ENCODE measurements at regions not wholly inside any gene's neighbourhood (a gene's known extent, or its start where the extent isn't known, plus 50 kb on each side); places are given as distances from the start of the nearest gene placed in this dataset.

- no peak overlapping the region for H3K4me3 ChIP-seq (ENCODE audit: low read length in 2 of 2)
- no peak overlapping the region for H3K4me3 Mint-ChIP-seq
- H3K9me3 ChIP-seq (ENCODE audit: control insufficient read depth in 1 of 2, low read length in 2 of 2) = no peaks in the 10 kb centered on the region
- no peak overlapping the region for H3K27ac ChIP-seq (ENCODE audit: low read depth, low read length)
- DNase-seq = peak; percentile 21 to 50 (median 41)
- H3K27me3 Mint-ChIP-seq = peaks cover 2 to 3% of the 10 kb centered on the region in 2 donors
- no peaks in the 10 kb centered on the region for H3K36me3 ChIP-seq (ENCODE audit: insufficient read depth, low read length)
- H3K27me3 ChIP-seq (ENCODE audit: insufficient read depth, low read length) = no peaks in the 10 kb centered on the region
- no peaks in the 10 kb centered on the region for H3K9me3 Mint-ChIP-seq
- ChIA-PET CTCF (ENCODE audit: partially characterized antibody) (interaction anchor here (0.8 to 1.4 kb wide), 6 partner anchors 9 to 1807 kb away, joined by 3 to 7 read pairs (median 4); no protein-coding TSS in a partner anchor), POLR2A (ENCODE audit: partially characterized antibody) (no interaction called here)
- intact Hi-C loops (cut with micrococcal nuclease) = loop anchor here (1.0 to 5.0 kb wide), 2 partner anchors 782 to 1805 kb away; no protein-coding TSS in a partner anchor
- no peaks in the 10 kb centered on the region for H3K36me3 Mint-ChIP-seq
- H3K4me1 Mint-ChIP-seq = no peaks in the 10 kb centered on the region
- H3K4me1 ChIP-seq (ENCODE audit: insufficient read depth, low read length) = no peaks in the 10 kb centered on the region
- H3K27ac Mint-ChIP-seq = no peak overlapping the region
Measured at GRCh38 chr3:109532257-109533216, 195.2 kb upstream of the DPPA4 start.

- Histone ChIP-seq H3K27ac (ENCODE audit: low read depth, low read length) (no peak overlapping the region), H3K4me3 (ENCODE audit: low read length in 2 of 2) (no peak overlapping the region), H3K36me3 (ENCODE audit: insufficient read depth, low read length) (no peaks in the 10 kb centered on the region), H3K27me3 (ENCODE audit: insufficient read depth, low read length) (no peaks in the 10 kb centered on the region), H3K9me3 (ENCODE audit: control insufficient read depth in 1 of 2, low read length in 2 of 2) (no peaks in the 10 kb centered on the region), H3K4me1 (ENCODE audit: insufficient read depth, low read length) (no peaks in the 10 kb centered on the region)
- no peak overlapping the region for H3K27ac Mint-ChIP-seq
- H3K27me3 Mint-ChIP-seq = no peaks in the 10 kb centered on the region
- no peaks in the 10 kb centered on the region for H3K36me3 Mint-ChIP-seq
- ChIA-PET POLR2A (ENCODE audit: partially characterized antibody) (no interaction called here), CTCF (ENCODE audit: partially characterized antibody) (no interaction called here)
- H3K4me1 Mint-ChIP-seq = peaks cover 0 to 4% (median 2%) of the 10 kb centered on the region in 4 donors
- peaks cover 0 to 8% (median 0%) of the 10 kb centered on the region in 8 donors for H3K9me3 Mint-ChIP-seq
- no peak overlapping the region for H3K4me3 Mint-ChIP-seq
- DNase-seq = no peak
- intact Hi-C loops (cut with micrococcal nuclease) = no loop called here
Measured at GRCh38 chr3:109545746-109546145, 208.4 kb upstream of the DPPA4 start.

GRCh38 chr3:109548192-109548938 lies 211.0 kb upstream of the DPPA4 start:
- POLR2A ChIA-PET (ENCODE audit: partially characterized antibody) = no interaction called here

DNA sequence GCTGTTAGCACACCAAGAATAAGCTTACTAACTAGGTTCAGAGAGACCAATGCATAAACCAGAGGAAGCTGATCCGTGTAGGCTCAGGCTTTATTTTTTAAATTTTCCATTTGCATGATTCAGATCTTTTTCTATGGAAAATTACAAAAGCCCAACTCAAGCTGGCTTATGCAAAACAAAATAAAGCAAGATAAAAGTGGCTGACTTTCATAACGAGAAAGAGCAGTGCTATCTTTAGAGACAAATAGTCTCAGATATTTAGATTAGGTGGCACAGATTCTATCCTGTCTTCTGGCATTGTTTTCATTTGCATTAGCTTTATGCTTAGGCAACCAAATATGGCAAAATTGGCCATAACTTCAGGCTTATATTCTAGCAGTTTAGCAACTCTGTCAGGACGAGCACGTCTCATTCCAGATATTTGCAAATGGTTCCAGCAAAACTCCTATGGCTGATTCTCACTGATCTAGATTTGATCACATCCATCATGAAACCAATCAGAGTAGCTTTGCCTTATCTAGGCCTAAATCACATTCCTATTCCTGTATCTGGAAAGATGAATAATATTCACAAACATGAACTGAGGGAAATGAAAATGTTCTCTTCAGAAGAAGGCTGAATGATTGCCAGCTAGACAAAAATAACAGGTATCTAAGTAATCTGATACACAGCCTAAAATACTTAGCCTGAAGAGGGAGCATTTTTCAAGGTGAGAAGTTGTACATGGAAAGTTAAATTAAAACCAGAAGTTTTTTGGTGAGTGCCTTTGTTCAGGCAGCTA lies 216.4 kb upstream of the DPPA4 start:
- ChIA-PET CTCF (ENCODE audit: partially characterized antibody) (interaction anchor here (1.0 kb wide), 1 partner anchor 16 kb away, joined by 3 read pairs; no protein-coding TSS in a partner anchor), POLR2A (ENCODE audit: partially characterized antibody) (interaction anchor here (0.6 to 0.7 kb wide), 2 partner anchors 365 to 1058 kb away, joined by 3 read pairs; no protein-coding TSS in a partner anchor)
- no peaks in the 10 kb centered on the region for H3K4me1 ChIP-seq (ENCODE audit: insufficient read depth, low read length)
- Mint-ChIP-seq H3K9me3 (peaks cover 0 to 16% (median 7%) of the 10 kb centered on the region in 8 donors), H3K36me3 (no peaks in the 10 kb centered on the region), H3K4me3 (no peak overlapping the region), H3K4me1 (peaks cover 0 to 1% (median 0%) of the 10 kb centered on the region in 4 donors), H3K27me3 (no peaks in the 10 kb centered on the region), H3K27ac (no peak overlapping the region)
- no peaks in the 10 kb centered on the region for H3K9me3 ChIP-seq (ENCODE audit: control insufficient read depth in 1 of 2, low read length in 2 of 2)
- H3K27me3 ChIP-seq (ENCODE audit: insufficient read depth, low read length) = no peaks in the 10 kb centered on the region
- DNase-seq = no peak
- H3K27ac ChIP-seq (ENCODE audit: low read depth, low read length) = no peak overlapping the region
- intact Hi-C loops (cut with micrococcal nuclease) = no loop called here
- no peak overlapping the region for H3K4me3 ChIP-seq (ENCODE audit: low read length in 2 of 2)
- H3K36me3 ChIP-seq (ENCODE audit: insufficient read depth, low read length) = no peaks in the 10 kb centered on the region

More at GRCh38 chr3:109548192-109548938, 211.0 kb upstream of the DPPA4 start:
- intact Hi-C loops (cut with micrococcal nuclease) = no loop called here
- Mint-ChIP-seq H3K4me3 (no peak overlapping the region), H3K36me3 (no peaks in the 10 kb centered on the region), H3K4me1 (peaks cover 0 to 3% (median 2%) of the 10 kb centered on the region in 4 donors), H3K27ac (no peak overlapping the region), H3K27me3 (no peaks in the 10 kb centered on the region), H3K9me3 (peaks cover 0 to 2% (median 0%) of the 10 kb centered on the region in 8 donors)
- CTCF ChIA-PET (ENCODE audit: partially characterized antibody) = no interaction called here
- H3K9me3 ChIP-seq (ENCODE audit: control insufficient read depth in 1 of 2, low read length in 2 of 2) = no peaks in the 10 kb centered on the region
- H3K27me3 ChIP-seq (ENCODE audit: insufficient read depth, low read length) = no peaks in the 10 kb centered on the region
- no peak overlapping the region for H3K27ac ChIP-seq (ENCODE audit: low read depth, low read length)
- DNase-seq = no peak
- H3K4me3 ChIP-seq (ENCODE audit: low read length in 2 of 2) = no peak overlapping the region
- H3K36me3 ChIP-seq (ENCODE audit: insufficient read depth, low read length) = no peaks in the 10 kb centered on the region
- no peaks in the 10 kb centered on the region for H3K4me1 ChIP-seq (ENCODE audit: insufficient read depth, low read length)

DNA sequence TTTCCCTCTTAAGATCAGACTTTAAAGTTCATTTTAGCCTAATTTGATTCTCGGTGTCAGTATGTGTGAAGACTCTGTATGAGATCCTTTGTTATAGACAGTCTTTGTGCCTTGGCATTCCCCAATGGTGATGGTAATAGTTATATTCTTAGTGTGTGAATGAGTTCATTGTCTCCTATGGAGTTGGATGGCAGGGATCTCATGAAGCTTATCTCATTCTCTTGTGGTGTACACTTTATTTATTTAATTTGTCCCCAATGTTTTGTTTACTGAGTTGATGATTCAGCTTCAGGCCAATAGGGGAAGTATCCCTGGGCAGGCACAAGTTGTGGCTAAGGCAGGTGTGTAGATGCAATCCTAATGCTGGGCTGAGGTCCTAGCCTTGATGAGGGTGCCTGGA lies 222.0 kb upstream of the DPPA4 start:
- H3K36me3 ChIP-seq (ENCODE audit: insufficient read depth, low read length) = no peaks in the 10 kb centered on the region
- intact Hi-C loops (cut with micrococcal nuclease) = no loop called here
- H3K27me3 ChIP-seq (ENCODE audit: insufficient read depth, low read length) = no peaks in the 10 kb centered on the region
- POLR2A ChIA-PET (ENCODE audit: partially characterized antibody) = no interaction called here
- H3K9me3 ChIP-seq (ENCODE audit: control insufficient read depth in 1 of 2, low read length in 2 of 2) = no peaks in the 10 kb centered on the region
- CTCF ChIA-PET (ENCODE audit: partially characterized antibody) = no interaction called here
- Mint-ChIP-seq H3K4me1 (peaks cover 4 to 9% (median 5%) of the 10 kb centered on the region in 4 donors), H3K4me3 (no peak overlapping the region), H3K27ac (no peak overlapping the region), H3K9me3 (peaks cover 0 to 25% (median 12%) of the 10 kb centered on the region in 8 donors), H3K27me3 (no peaks in the 10 kb centered on the region), H3K36me3 (no peaks in the 10 kb centered on the region)
- H3K4me3 ChIP-seq (ENCODE audit: low read length in 2 of 2) = no peak overlapping the region
- DNase-seq = no peak
- no peak overlapping the region for H3K27ac ChIP-seq (ENCODE audit: low read depth, low read length)
- no peaks in the 10 kb centered on the region for H3K4me1 ChIP-seq (ENCODE audit: insufficient read depth, low read length)

DNA sequence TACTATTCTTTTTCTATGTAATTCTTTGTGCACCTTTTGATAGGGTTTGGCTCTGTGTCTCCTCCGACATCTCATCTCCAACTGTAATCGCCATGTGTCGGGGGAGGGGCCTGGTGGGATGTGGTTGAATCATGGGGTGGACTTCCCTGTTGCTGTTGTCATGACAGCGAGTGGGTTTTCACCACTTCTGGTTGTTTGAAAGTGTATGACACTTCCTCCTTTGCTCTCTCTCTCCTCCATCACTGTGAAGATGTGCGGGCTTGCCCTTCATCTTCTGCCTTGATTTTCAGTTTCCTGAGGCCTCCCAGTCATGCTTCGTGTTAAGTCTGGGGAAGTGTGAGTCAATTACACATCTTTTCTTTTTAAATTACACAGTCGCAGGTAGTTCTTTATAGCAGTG lies 225.8 kb upstream of the DPPA4 start:
- H3K4me3 Mint-ChIP-seq = peak overlapping the region in 5 of 8 donors; percentile 27 to 68 (median 59)
- H3K9me3 ChIP-seq (ENCODE audit: control insufficient read depth in 1 of 2, low read length in 2 of 2) = no peaks in the 10 kb centered on the region
- H3K4me1 Mint-ChIP-seq = peaks cover 4 to 9% (median 5%) of the 10 kb centered on the region in 4 donors
- no peaks in the 10 kb centered on the region for H3K36me3 Mint-ChIP-seq
- CTCF ChIA-PET (ENCODE audit: partially characterized antibody) = no interaction called here
- no peaks in the 10 kb centered on the region for H3K4me1 ChIP-seq (ENCODE audit: insufficient read depth, low read length)
- POLR2A ChIA-PET (ENCODE audit: partially characterized antibody) = no interaction called here
- H3K27ac Mint-ChIP-seq = peak overlapping the region in 2 of 7 donors; percentile 23 to 53
- DNase-seq = peak; percentile 17 to 64 (median 53)
- peaks cover 0 to 2% of the 10 kb centered on the region in 2 donors for H3K27me3 Mint-ChIP-seq
- no peak overlapping the region for H3K27ac ChIP-seq (ENCODE audit: low read depth, low read length)
- intact Hi-C loops (cut with micrococcal nuclease) = no loop called here
- no peaks in the 10 kb centered on the region for H3K36me3 ChIP-seq (ENCODE audit: insufficient read depth, low read length)
- no peak overlapping the region for H3K4me3 ChIP-seq (ENCODE audit: low read length in 2 of 2)
- H3K9me3 Mint-ChIP-seq = peaks cover 0 to 15% (median 9%) of the 10 kb centered on the region in 8 donors
- H3K27me3 ChIP-seq (ENCODE audit: insufficient read depth, low read length) = no peaks in the 10 kb centered on the region

All from CD4-positive, alpha-beta memory T cell (primary cell).